ENCODE measurements at regions not wholly inside any gene's neighbourhood (a gene's known extent, or its start where the extent isn't known, plus 50 kb on each side); places are given as distances from the start of the nearest gene placed in this dataset.
"Not testable (repeated sequence)": the region's sequence is repeated elsewhere in the genome, so short reads cannot be mapped to it uniquely, and the experiment has no call there.

DNA sequence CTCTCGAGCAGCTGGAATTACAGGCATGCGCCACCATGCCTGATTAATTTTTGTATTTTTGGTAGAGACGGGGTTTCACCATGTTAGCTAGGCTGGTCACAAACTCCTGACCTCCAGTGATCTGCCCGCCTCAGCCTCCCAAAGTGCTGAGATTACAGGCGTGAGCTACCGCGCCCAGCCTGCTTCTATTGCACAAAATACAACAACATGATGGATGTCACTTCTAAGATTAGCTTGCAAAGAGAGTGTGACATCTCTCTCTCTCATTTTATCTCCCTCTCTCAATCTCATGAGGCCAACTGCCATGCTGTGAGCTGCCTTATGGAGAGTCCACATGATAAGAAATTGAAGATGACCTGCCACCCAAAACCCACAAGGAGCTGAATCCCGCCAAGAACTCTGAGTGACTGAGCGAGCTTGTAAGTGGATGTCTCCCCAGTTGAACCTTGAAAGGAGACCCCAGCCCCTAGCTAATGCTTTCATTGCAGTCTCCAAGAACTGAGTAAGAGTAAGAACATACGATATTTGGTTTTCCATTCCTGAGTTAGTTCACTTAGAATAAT, 458.5 kb downstream of the RBFOX1 start:
- no peaks in the 10 kb centered on the region for H3K4me1 Mint-ChIP-seq (ENCODE audit: unreplicated experiment)
- H3K9me3 Mint-ChIP-seq (ENCODE audit: unreplicated experiment) = peaks cover 47% of the 10 kb centered on the region
- TF ChIP-seq, protein P1, sequence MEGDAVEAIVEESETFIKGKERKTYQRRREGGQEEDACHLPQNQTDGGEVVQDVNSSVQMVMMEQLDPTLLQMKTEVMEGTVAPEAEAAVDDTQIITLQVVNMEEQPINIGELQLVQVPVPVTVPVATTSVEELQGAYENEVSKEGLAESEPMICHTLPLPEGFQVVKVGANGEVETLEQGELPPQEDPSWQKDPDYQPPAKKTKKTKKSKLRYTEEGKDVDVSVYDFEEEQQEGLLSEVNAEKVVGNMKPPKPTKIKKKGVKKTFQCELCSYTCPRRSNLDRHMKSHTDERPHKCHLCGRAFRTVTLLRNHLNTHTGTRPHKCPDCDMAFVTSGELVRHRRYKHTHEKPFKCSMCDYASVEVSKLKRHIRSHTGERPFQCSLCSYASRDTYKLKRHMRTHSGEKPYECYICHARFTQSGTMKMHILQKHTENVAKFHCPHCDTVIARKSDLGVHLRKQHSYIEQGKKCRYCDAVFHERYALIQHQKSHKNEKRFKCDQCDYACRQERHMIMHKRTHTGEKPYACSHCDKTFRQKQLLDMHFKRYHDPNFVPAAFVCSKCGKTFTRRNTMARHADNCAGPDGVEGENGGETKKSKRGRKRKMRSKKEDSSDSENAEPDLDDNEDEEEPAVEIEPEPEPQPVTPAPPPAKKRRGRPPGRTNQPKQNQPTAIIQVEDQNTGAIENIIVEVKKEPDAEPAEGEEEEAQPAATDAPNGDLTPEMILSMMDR (IDR thresholded peaks at IDR 0.05) = no peak
- H3K27ac Mint-ChIP-seq (ENCODE audit: unreplicated experiment) = no peak overlapping the region
- H3K36me3 Mint-ChIP-seq (ENCODE audit: unreplicated experiment) = no peaks in the 10 kb centered on the region
- H3K4me3 Mint-ChIP-seq (ENCODE audit: unreplicated experiment) = no peak overlapping the region
- H3K27me3 Mint-ChIP-seq (ENCODE audit: unreplicated experiment) = no peaks in the 10 kb centered on the region
- no peak for DNase-seq (ENCODE audit: extremely low spot score, unreplicated experiment)

DNA sequence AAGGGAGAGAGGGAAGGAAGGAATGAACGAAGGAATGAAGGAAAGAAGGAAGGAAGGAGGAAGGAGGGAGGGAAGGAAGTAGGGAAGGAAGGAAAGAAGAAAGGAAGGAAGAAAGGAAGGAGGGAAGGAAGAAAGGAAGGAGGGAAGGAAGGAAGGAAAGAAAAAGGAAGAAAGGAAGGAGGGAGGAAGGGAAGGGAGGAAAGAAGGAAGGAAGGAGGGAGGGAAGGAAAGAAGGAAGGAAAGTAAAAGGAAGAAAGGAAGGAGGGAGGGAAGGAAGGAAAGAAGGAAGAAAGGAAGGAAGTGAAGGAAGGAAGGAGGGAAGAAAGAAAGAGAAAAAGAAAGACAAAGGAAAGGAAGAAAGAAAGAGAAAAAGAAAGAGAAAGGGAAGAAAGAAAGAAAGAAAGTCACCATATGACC, 442.4 kb downstream of the RBFOX1 start:
- no peak overlapping the region for H3K27ac Mint-ChIP-seq (ENCODE audit: unreplicated experiment)
- peaks cover 64% of the 10 kb centered on the region for H3K9me3 Mint-ChIP-seq (ENCODE audit: unreplicated experiment)
- TF ChIP-seq, protein P1 (IDR thresholded peaks at IDR 0.05) = no peak
- DNase-seq (ENCODE audit: extremely low spot score, unreplicated experiment) = no peak
- no peaks in the 10 kb centered on the region for H3K4me1 Mint-ChIP-seq (ENCODE audit: unreplicated experiment)
- H3K27me3 Mint-ChIP-seq (ENCODE audit: unreplicated experiment) = no peaks in the 10 kb centered on the region
- no peak overlapping the region for H3K4me3 Mint-ChIP-seq (ENCODE audit: unreplicated experiment)
- H3K36me3 Mint-ChIP-seq (ENCODE audit: unreplicated experiment) = no peaks in the 10 kb centered on the region

DNA sequence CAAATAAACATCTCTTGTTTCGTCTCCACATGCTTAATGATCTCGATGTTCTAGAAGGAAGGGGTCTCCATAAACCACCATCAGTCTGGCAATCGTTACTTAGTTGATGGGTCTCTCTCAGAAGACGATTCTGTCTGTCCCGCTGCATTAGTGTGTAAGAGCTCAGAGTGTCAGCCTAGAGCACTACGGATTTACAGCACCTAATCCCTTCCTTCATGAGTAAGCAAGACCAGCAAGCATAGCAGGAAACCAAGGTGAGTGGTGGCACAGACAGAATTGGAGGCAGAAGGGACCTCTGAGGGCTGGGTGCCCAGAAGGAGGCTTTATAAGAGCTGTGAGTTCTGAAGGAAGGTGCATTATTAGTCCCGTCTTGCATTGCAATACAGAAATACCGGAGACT, 440.1 kb downstream of the RBFOX1 start:
- Mint-ChIP-seq H3K27me3 (ENCODE audit: unreplicated experiment) (no peaks in the 10 kb centered on the region), H3K4me1 (ENCODE audit: unreplicated experiment) (no peaks in the 10 kb centered on the region), H3K4me3 (ENCODE audit: unreplicated experiment) (no peak overlapping the region), H3K36me3 (ENCODE audit: unreplicated experiment) (no peaks in the 10 kb centered on the region), H3K27ac (ENCODE audit: unreplicated experiment) (no peak overlapping the region), H3K9me3 (ENCODE audit: unreplicated experiment) (peaks cover 51% of the 10 kb centered on the region)
- TF ChIP-seq, protein P1 (IDR thresholded peaks at IDR 0.05) = no peak
- no peak for DNase-seq (ENCODE audit: extremely low spot score, unreplicated experiment)

DNA sequence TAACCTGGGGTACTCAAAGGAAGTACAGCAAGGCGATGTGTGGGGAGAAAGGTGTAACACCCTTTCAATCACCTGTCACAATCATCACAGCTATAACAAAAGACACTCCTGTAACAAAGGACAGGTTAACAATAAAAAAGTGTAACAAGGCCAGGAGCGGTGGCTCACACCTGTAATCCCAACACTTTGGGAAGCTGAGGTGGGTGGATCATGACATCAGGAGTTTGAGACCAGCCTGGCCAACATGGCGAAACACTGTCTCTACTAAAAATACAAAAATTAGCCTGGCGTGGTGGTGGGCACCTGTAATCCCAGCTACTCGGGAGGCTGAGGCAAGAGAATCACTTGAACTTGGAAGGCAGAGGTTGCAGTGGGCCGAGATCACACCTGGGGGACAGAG, 436.4 kb downstream of the RBFOX1 start:
- not testable (repeated sequence) for DNase-seq (ENCODE audit: extremely low spot score, unreplicated experiment); H3K36me3 Mint-ChIP-seq (ENCODE audit: unreplicated experiment); H3K27me3 Mint-ChIP-seq (ENCODE audit: unreplicated experiment); H3K4me3 Mint-ChIP-seq (ENCODE audit: unreplicated experiment); H3K27ac Mint-ChIP-seq (ENCODE audit: unreplicated experiment); H3K4me1 Mint-ChIP-seq (ENCODE audit: unreplicated experiment)
- peaks cover 45% of the 10 kb centered on the region for H3K9me3 Mint-ChIP-seq (ENCODE audit: unreplicated experiment)

DNA sequence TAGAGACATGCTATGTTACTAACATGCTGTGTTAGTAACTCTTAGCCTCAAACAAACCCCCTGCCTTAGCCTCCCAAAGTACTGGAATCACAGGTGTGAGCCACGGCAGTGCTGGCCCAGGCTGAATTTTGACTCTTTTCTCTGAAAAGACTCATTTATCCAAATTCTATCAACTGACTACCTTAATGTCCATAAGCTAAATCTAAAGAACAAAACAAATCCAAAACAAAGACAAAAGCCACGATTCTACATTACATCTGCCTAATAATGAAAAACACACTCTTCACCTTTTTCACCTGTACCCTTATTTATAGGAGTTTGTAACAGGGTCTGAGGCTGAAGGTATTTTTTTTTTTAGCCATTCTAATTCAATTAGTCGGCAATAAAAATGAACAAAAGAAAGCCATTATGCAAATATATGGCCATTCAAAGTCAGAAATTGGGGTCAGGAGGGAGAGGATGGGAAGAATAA, 432.5 kb downstream of the RBFOX1 start:
- H3K36me3 Mint-ChIP-seq (ENCODE audit: unreplicated experiment) = no peaks in the 10 kb centered on the region
- peaks cover 37% of the 10 kb centered on the region for H3K9me3 Mint-ChIP-seq (ENCODE audit: unreplicated experiment)
- TF ChIP-seq, protein P1 (IDR thresholded peaks at IDR 0.05) = no peak
- H3K4me1 Mint-ChIP-seq (ENCODE audit: unreplicated experiment) = no peaks in the 10 kb centered on the region
- no peak overlapping the region for H3K27ac Mint-ChIP-seq (ENCODE audit: unreplicated experiment)
- no peaks in the 10 kb centered on the region for H3K27me3 Mint-ChIP-seq (ENCODE audit: unreplicated experiment)
- DNase-seq (ENCODE audit: extremely low spot score, unreplicated experiment) = no peak
- H3K4me3 Mint-ChIP-seq (ENCODE audit: unreplicated experiment) = no peak overlapping the region

DNA sequence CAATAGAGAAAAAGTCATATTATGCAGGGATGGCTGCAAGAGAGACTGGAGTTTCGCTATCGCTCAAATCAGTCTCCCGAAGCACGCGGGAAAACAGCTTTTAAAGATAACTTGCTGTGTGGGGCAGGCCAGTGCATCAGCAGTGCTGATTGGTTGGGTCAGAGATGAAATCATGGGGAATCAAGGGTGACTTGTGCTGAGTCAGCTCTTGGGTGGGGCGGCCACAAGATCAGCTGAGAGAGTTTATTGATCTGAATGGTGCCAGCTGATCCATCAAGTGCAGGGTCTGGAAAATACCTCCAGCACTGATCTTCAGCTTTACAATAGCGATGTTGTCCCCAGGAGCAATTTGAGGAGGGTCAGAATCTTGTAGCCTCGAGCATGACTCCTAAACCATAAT, 430.5 kb downstream of the RBFOX1 start:
- Mint-ChIP-seq H3K36me3 (ENCODE audit: unreplicated experiment) (no peaks in the 10 kb centered on the region), H3K4me3 (ENCODE audit: unreplicated experiment) (no peak overlapping the region), H3K4me1 (ENCODE audit: unreplicated experiment) (no peaks in the 10 kb centered on the region), H3K27me3 (ENCODE audit: unreplicated experiment) (no peaks in the 10 kb centered on the region), H3K27ac (ENCODE audit: unreplicated experiment) (no peak overlapping the region), H3K9me3 (ENCODE audit: unreplicated experiment) (peaks cover 50% of the 10 kb centered on the region)
- DNase-seq (ENCODE audit: extremely low spot score, unreplicated experiment) = no peak
- TF ChIP-seq, protein P1 (IDR thresholded peaks at IDR 0.05) = no peak
